GM23248 (cell line): ENCODE measurements at regions not wholly inside any gene's neighbourhood (a gene's known extent, or its start where the extent isn't known, plus 50 kb on each side); places are given as distances from the start of the nearest gene placed in this dataset.
A peak's percentile ranks its signal among the peaks of the same experiment; 100 is the strongest.

Source experiments
- DNase-seq: peaks from one replicate; pipeline ENCODE4 v3.0.0-alpha.2; 2015
- H2AFZ ChIP-seq: fragments of 200-600 bp; sonication (generic); 2 replicates; pipeline ENCODE4 v1.6.1; 2016; ENCODE audit warnings: antibody characterized with exemption
- H3F3A ChIP-seq: fragments of 200-600 bp; sonication (generic); 2 replicates; pipeline ENCODE4 v1.6.1; 2016; ENCODE audit warnings: mild to moderate bottlenecking, antibody characterized with exemption, mixed run types; ENCODE audit not compliant: insufficient read depth
- H3K27ac ChIP-seq: fragments of 200-600 bp; sonication (generic); 2 replicates; pipeline ENCODE4 v1.5.1; 2016; ENCODE audit warnings: mild to moderate bottlenecking
- H3K27me3 ChIP-seq: fragments of 200-600 bp; sonication (generic); replicated peaks from 2 replicates; pipeline ENCODE4 v1.6.1; 2016; ENCODE audit warnings: mild to moderate bottlenecking; ENCODE audit not compliant: insufficient read depth
- H3K36me3 ChIP-seq: fragments of 200-600 bp; sonication (generic); 2 replicates; pipeline ENCODE4 v1.6.1; 2016; ENCODE audit warnings: low read depth, mild to moderate bottlenecking
- H3K4me1 ChIP-seq: fragments of 200-600 bp; sonication (generic); 2 replicates; pipeline ENCODE4 v1.6.1; 2016; ENCODE audit warnings: mild to moderate bottlenecking; ENCODE audit not compliant: insufficient read depth
- H3K4me2 ChIP-seq: fragments of 200-600 bp; sonication (generic); one replicate; pipeline ENCODE4 v1.6.1; 2016; ENCODE audit warnings: mild to moderate bottlenecking; ENCODE audit not compliant: unreplicated experiment
- H3K4me3 ChIP-seq: fragments of 200-600 bp; sonication (generic); 2 replicates; pipeline ENCODE4 v1.5.1; 2016; ENCODE audit warnings: mild to moderate bottlenecking
- H3K79me2 ChIP-seq: fragments of 200-600 bp; sonication (generic); 2 replicates; pipeline ENCODE4 v1.6.1; 2016; ENCODE audit warnings: mild to moderate bottlenecking; ENCODE audit not compliant: insufficient read depth
- H3K9ac ChIP-seq: fragments of 200-600 bp; sonication (generic); 2 replicates; pipeline ENCODE4 v1.6.1; 2016; ENCODE audit warnings: mild to moderate bottlenecking
- H3K9me2 ChIP-seq: fragments of 200-600 bp; sonication (generic); 2 replicates; pipeline ENCODE4 v1.6.1; 2016; ENCODE audit warnings: mixed run types, mild to moderate bottlenecking, moderate library complexity; ENCODE audit not compliant: insufficient read depth
- H3K9me3 ChIP-seq: fragments of 200-600 bp; sonication (generic); one replicate; pipeline ENCODE4 v1.6.1; 2017; ENCODE audit warnings: low read depth
- H4K20me1 ChIP-seq: fragments of 200-600 bp; sonication (generic); 2 replicates; pipeline ENCODE4 v1.6.0; 2016; ENCODE audit not compliant: insufficient read depth
- EZH2 ChIP-seq: fragments of 200-600 bp; sonication (generic); IDR thresholded peaks from 2 replicates; pipeline ENCODE4 v1.6.1; 2018; ENCODE audit warnings: antibody characterized with exemption, mild to moderate bottlenecking; ENCODE audit not compliant: insufficient read depth, poor library complexity, severe bottlenecking
- EZH2phosphoT487 ChIP-seq: fragments of 200-600 bp; sonication (generic); IDR thresholded peaks from 2 replicates; pipeline ENCODE4 v1.6.1; 2018; ENCODE audit warnings: antibody characterized with exemption, moderate library complexity, mild to moderate bottlenecking, low read depth; ENCODE audit not compliant: insufficient read depth
- WGBS, 2 experiments: methylation state at CpG; one replicate each; pipeline ENCODE4 v1.1.6; 2015 to 2017; ENCODE audit warnings: low lambda C conversion rate in 2 of 2, low coverage in 1 of 2; ENCODE audit errors: missing lambda C conversion rate in 2 of 2; 5-methylcytosine and 5-hydroxymethylcytosine counted together
- in situ Hi-C: fragments of 300-500 bp; cut with MboI; formaldehyde crosslinking; loops from 2 replicates; pipeline ENCODE4 v1.15.0; 2020

GRCh38 chr4:74618659-74619058 lies 173.7 kb downstream of the AREG start:
- no peaks in the 10 kb centered on the region for H3K9me2 ChIP-seq
- H3K4me3 ChIP-seq = no peak overlapping the region
- peak overlapping the region; percentile 2 for H3K4me2 ChIP-seq
- H3K4me1 ChIP-seq = peaks cover 19% of the 10 kb centered on the region
- in situ Hi-C loops = no loop called here
- TF ChIP-seq EZH2phosphoT487 (no peak), EZH2 (no peak)
- H3K27ac ChIP-seq = no peak overlapping the region
- no peaks in the 10 kb centered on the region for H3K79me2 ChIP-seq
- WGBS, 2 experiments = 4 to 9% methylated on average over 1 of the region's 1 CpG
- peaks cover 8% of the 10 kb centered on the region for H3F3A ChIP-seq
- peaks cover 17% of the 10 kb centered on the region for H3K27me3 ChIP-seq
- H3K9ac ChIP-seq = no peak overlapping the region
- no peak overlapping the region for H2AFZ ChIP-seq
- no peaks in the 10 kb centered on the region for H3K36me3 ChIP-seq
- H4K20me1 ChIP-seq = no peaks in the 10 kb centered on the region
- peak; percentile 48 for DNase-seq
- no peaks in the 10 kb centered on the region for H3K9me3 ChIP-seq

- Histone ChIP-seq H3K4me3 (no peak overlapping the region), H3K4me1 (peaks cover 32% of the 10 kb centered on the region), H3K36me3 (no peaks in the 10 kb centered on the region), H3K9me3 (no peaks in the 10 kb centered on the region), H3K27me3 (peaks cover 17% of the 10 kb centered on the region), H3F3A (peaks cover 17% of the 10 kb centered on the region), H3K9ac (no peak overlapping the region), H4K20me1 (no peaks in the 10 kb centered on the region), H3K4me2 (no peak overlapping the region), H3K27ac (no peak overlapping the region), H3K9me2 (no peaks in the 10 kb centered on the region), H3K79me2 (no peaks in the 10 kb centered on the region), H2AFZ (no peak overlapping the region)
- in situ Hi-C loops = no loop called here
- peak; percentile 33 for DNase-seq
- WGBS, 2 experiments = 76 to 79% methylated on average over 2 of the region's 2 CpGs
- TF ChIP-seq EZH2 = no peak
- TF ChIP-seq EZH2phosphoT487 = no peak
These were observed 174.2 kb downstream of the BTC start for GRCh38 chr4:74619931-74620702.

GRCh38 chr4:74621616-74622015 lies 172.7 kb downstream of the BTC start:
- no peaks in the 10 kb centered on the region for H3K9me3 ChIP-seq
- no peak overlapping the region for H3K4me3 ChIP-seq
- H3K4me2 ChIP-seq = no peak overlapping the region
- TF ChIP-seq EZH2 = no peak
- TF ChIP-seq EZH2phosphoT487 = no peak
- H3K27me3 ChIP-seq = peaks cover 17% of the 10 kb centered on the region
- no peak overlapping the region for H3K9ac ChIP-seq
- H3K9me2 ChIP-seq = no peaks in the 10 kb centered on the region
- no peaks in the 10 kb centered on the region for H3K79me2 ChIP-seq
- H3K36me3 ChIP-seq = no peaks in the 10 kb centered on the region
- no peak for DNase-seq
- no peaks in the 10 kb centered on the region for H4K20me1 ChIP-seq
- in situ Hi-C loops = no loop called here
- H3F3A ChIP-seq = peaks cover 17% of the 10 kb centered on the region
- no peak overlapping the region for H3K27ac ChIP-seq
- peaks cover 35% of the 10 kb centered on the region for H3K4me1 ChIP-seq
- H2AFZ ChIP-seq = no peak overlapping the region

- peaks cover 17% of the 10 kb centered on the region for H3F3A ChIP-seq
- H3K9me3 ChIP-seq = no peaks in the 10 kb centered on the region
- peaks cover 22% of the 10 kb centered on the region for H3K27me3 ChIP-seq
- in situ Hi-C loops = no loop called here
- no peaks in the 10 kb centered on the region for H3K79me2 ChIP-seq
- H3K4me3 ChIP-seq = no peak overlapping the region
- H3K9ac ChIP-seq = no peak overlapping the region
- TF ChIP-seq EZH2 = no peak
- no peak for TF ChIP-seq EZH2phosphoT487
- peak; percentile 51 for DNase-seq
- H3K27ac ChIP-seq = no peak overlapping the region
- peaks cover 35% of the 10 kb centered on the region for H3K4me1 ChIP-seq
- H4K20me1 ChIP-seq = no peaks in the 10 kb centered on the region
- H3K36me3 ChIP-seq = no peaks in the 10 kb centered on the region
- H3K9me2 ChIP-seq = no peaks in the 10 kb centered on the region
- H3K4me2 ChIP-seq = no peak overlapping the region
- H2AFZ ChIP-seq = no peak overlapping the region
- 76 to 88% methylated on average over 3 of the region's 3 CpGs for WGBS, 2 experiments
These were observed 171.3 kb downstream of the BTC start for GRCh38 chr4:74623041-74623440.
